Transverse colon (tissue), 4 donors: ENCODE measurements at regions not wholly inside any gene's neighbourhood (a gene's known extent, or its start where the extent isn't known, plus 50 kb on each side); places are given as distances from the start of the nearest gene placed in this dataset.

Source experiments
- DNase-seq: peaks from one replicate; pipeline ENCODE4 v3.0.0-alpha.2; 2019
- H3K27ac ChIP-seq, 4 donors: fragments of 200-600 bp; sonication (generic); 2 replicates each; pipeline ENCODE4 v1.5.1; 2016 to 2018; ENCODE audit warnings: inconsistent platforms in 4 of 4
- H3K27me3 ChIP-seq: fragments of 200-600 bp; sonication (generic); 2 replicates; pipeline ENCODE4 v1.5.1; 2017; ENCODE audit warnings: inconsistent platforms
- H3K36me3 ChIP-seq, 4 donors: fragments of 200-600 bp; sonication (generic); 2 replicates each; pipeline ENCODE4 v1.5.1; 2017 to 2019; ENCODE audit warnings: inconsistent platforms in 4 of 4
- H3K4me1 ChIP-seq, 4 donors: fragments of 200-600 bp; sonication (generic); 2 replicates each; pipeline ENCODE4 v1.5.1; 2017 to 2020; ENCODE audit warnings: inconsistent platforms in 4 of 4
- H3K4me3 ChIP-seq, 4 donors: fragments of 200-600 bp; sonication (generic); 1 replicate in 1 of 4; 2 replicates in 3 of 4; pipeline versions ENCODE4 v1.5.1 to v1.6.1; 2017 to 2019; ENCODE audit warnings: inconsistent platforms in 4 of 4
- H3K9me3 ChIP-seq, 2 donors: fragments of 200-600 bp; sonication (generic); 2 replicates each; pipeline ENCODE4 v1.5.1; 2017 to 2019; ENCODE audit warnings: inconsistent platforms in 2 of 2
- CTCF ChIP-seq, 5 experiments: fragments of 200-600 bp in 3 of 5; fragments of 450-650 bp in 2 of 5; sonication (generic) in 3 of 5; IDR thresholded peaks; 1 replicate in 2 of 5; 2 replicates in 3 of 5; pipeline ENCODE4 v1.5.1; 2016 to 2017; ENCODE audit warnings: antibody characterized with exemption in 5 of 5, inconsistent platforms in 3 of 5, mild to moderate bottlenecking in 2 of 5, moderate library complexity in 1 of 5
- EP300 ChIP-seq: sonication (generic); formaldehyde crosslinking; IDR thresholded peaks from one replicate; pipeline ENCODE4 v1.6.1; 2017; ENCODE audit warnings: antibody characterized with exemption, low read depth
- POLR2A ChIP-seq: fragments of 450-650 bp; IDR thresholded peaks from one replicate; pipeline ENCODE4 v1.6.1; 2016; ENCODE audit warnings: antibody characterized with exemption, mild to moderate bottlenecking, moderate library complexity
- POLR2AphosphoS5 ChIP-seq, 3 donors: sonication (generic); formaldehyde crosslinking; IDR thresholded peaks; one replicate each; pipeline ENCODE4 v1.6.1; 2016; ENCODE audit warnings: antibody characterized with exemption in 3 of 3
- WGBS, 2 donors: methylation state at CpG; one replicate each; pipeline ENCODE4 v1.1.5; 2018; ENCODE audit warnings: low coverage in 1 of 2; 5-methylcytosine and 5-hydroxymethylcytosine counted together
- in situ Hi-C, 4 donors: fragments of 200-750 bp; cut with MboI; loops; one replicate each; pipeline versions ENCODE4 v1.15.0 to v1.15.1; 2017; ENCODE audit warnings: low sequenced_read_pairs in 3 of 4, low pct_ligation_motif_present in 1 of 4, low pct_unique_long_range_greater_than_20kb in 1 of 4
- intact Hi-C: fragments of 100-400 bp; cut with DNase I; formaldehyde crosslinking; loops from one replicate; pipeline ENCODE4 v1.15.1; 2023; ENCODE audit warnings: low total_unique reads

- H3K4me3 ChIP-seq: no peak overlapping the region
- no peak for DNase-seq
- TF ChIP-seq CTCF (IDR thresholded peaks at IDR 0.05) (no peak), EP300 (no peak), POLR2AphosphoS5 (IDR thresholded peaks at IDR 0.05) (no peak), POLR2A (no peak)
- no peaks in the 10 kb centered on the region for H3K9me3 ChIP-seq
- H3K27ac ChIP-seq: no peak overlapping the region
- intact Hi-C loops (no loop called here), in situ Hi-C loops (no loop called here)
- H3K4me1 ChIP-seq: no peaks in the 10 kb centered on the region
- WGBS, 2 donors: 97 to 100% methylated on average over 1 of the region's 1 CpG
- H3K27me3 ChIP-seq: no peaks in the 10 kb centered on the region
- H3K36me3 ChIP-seq: no peaks in the 10 kb centered on the region
These were observed 310.2 kb upstream of the GALNT5 start for GRCh38 chr2:156947261-156947660.

GRCh38 chr2:156955701-156956100 is 301.8 kb upstream of the GALNT5 start:
- Histone ChIP-seq H3K36me3 (no peaks in the 10 kb centered on the region), H3K9me3 (peaks cover 4 to 5% of the 10 kb centered on the region in 2 donors), H3K27ac (no peak overlapping the region), H3K4me3 (no peak overlapping the region), H3K4me1 (no peaks in the 10 kb centered on the region), H3K27me3 (no peaks in the 10 kb centered on the region)
- intact Hi-C loops: no loop called here
- TF ChIP-seq EP300 (no peak), POLR2AphosphoS5 (IDR thresholded peaks at IDR 0.05) (no peak), POLR2A (no peak), CTCF (IDR thresholded peaks at IDR 0.05) (no peak)
- no peak for DNase-seq
- WGBS, 2 donors: 91% methylated on average over 1 of the region's 1 CpG; no CpG with 5 or more reads in 1 of the 2 donors
- in situ Hi-C loops: no loop called here

GRCh38 chr2:156956161-156956560 is 301.3 kb upstream of the GALNT5 start:
- in situ Hi-C loops: no loop called here

GRCh38 chr2:156958374-156958773 is 299.1 kb upstream of the GALNT5 start:
- H3K36me3 ChIP-seq: no peaks in the 10 kb centered on the region
- H3K4me3 ChIP-seq: no peak overlapping the region
- TF ChIP-seq POLR2A (no peak), CTCF (IDR thresholded peaks at IDR 0.05) (no peak), POLR2AphosphoS5 (IDR thresholded peaks at IDR 0.05) (no peak), EP300 (no peak)
- DNase-seq: no peak
- in situ Hi-C loops: no loop called here
- no peak overlapping the region for H3K27ac ChIP-seq
- peaks cover 4 to 5% of the 10 kb centered on the region in 2 donors for H3K9me3 ChIP-seq
- no peaks in the 10 kb centered on the region for H3K27me3 ChIP-seq
- 85% methylated on average over 4 of the region's 4 CpGs; no CpG with 5 or more reads in 1 of the 2 donors for WGBS, 2 donors
- intact Hi-C loops: no loop called here
- no peaks in the 10 kb centered on the region for H3K4me1 ChIP-seq

More at GRCh38 chr2:156956161-156956560, 301.3 kb upstream of the GALNT5 start:
- Histone ChIP-seq H3K36me3 (no peaks in the 10 kb centered on the region), H3K27ac (no peak overlapping the region), H3K27me3 (no peaks in the 10 kb centered on the region), H3K4me1 (no peaks in the 10 kb centered on the region), H3K4me3 (no peak overlapping the region), H3K9me3 (peaks cover 4 to 5% of the 10 kb centered on the region in 2 donors)
- no peak for TF ChIP-seq CTCF (IDR thresholded peaks at IDR 0.05)
- no peak for TF ChIP-seq POLR2A
- no peak for TF ChIP-seq EP300
- TF ChIP-seq POLR2AphosphoS5 (IDR thresholded peaks at IDR 0.05): no peak
- 80 to 86% methylated on average over 1 to 2 of the region's 2 CpGs for WGBS, 2 donors
- DNase-seq: no peak
- intact Hi-C loops: no loop called here
